GM12878 (cell line): ENCODE measurements at regions not wholly inside any gene's neighbourhood (a gene's known extent, or its start where the extent isn't known, plus 50 kb on each side); places are given as distances from the start of the nearest gene placed in this dataset.

Source experiments
- CHD2 ChIP-seq: IDR thresholded peaks from 2 replicates; pipeline ENCODE4 v1.6.1; 2011; ENCODE audit warnings: low read depth, low read length, improper control_type of control experiment, borderline replicate concordance
- CTCF ChIP-seq, 3 experiments: IDR thresholded peaks in 2 of 3; conservative IDR thresholded peaks in 1 of 3; 2 replicates each; pipeline ENCODE4 v1.5.1; 2011; ENCODE audit warnings: low read depth in 3 of 3, low read length in 3 of 3, mild to moderate bottlenecking in 3 of 3, control low read depth in 2 of 3, moderate library complexity in 2 of 3, inconsistent platforms in 1 of 3, mixed read lengths in 1 of 3; ENCODE audit not compliant: control insufficient read depth in 2 of 3, insufficient read depth in 1 of 3; ENCODE audit errors: extremely low read depth in 1 of 3
- EP300 ChIP-seq, 2 experiments: fragments of 150-350 bp in 1 of 2; IDR thresholded peaks; 2 replicates each; pipeline ENCODE4 v1.6.1; 2011 to 2012; ENCODE audit warnings: low read depth in 2 of 2, low read length in 2 of 2, borderline replicate concordance in 1 of 2, improper control_type of control experiment in 1 of 2, inconsistent platforms in 1 of 2; ENCODE audit not compliant: control insufficient read depth in 1 of 2
- NRF1 ChIP-seq: conservative IDR thresholded peaks from 2 replicates; pipeline ENCODE4 v1.6.1; 2011; ENCODE audit warnings: mild to moderate bottlenecking, low read depth, low read length, improper control_type of control experiment
- PKNOX1 ChIP-seq: fragments of 450-650 bp; IDR thresholded peaks from 2 replicates; pipeline ENCODE4 v1.6.1; 2016; ENCODE audit warnings: mild to moderate bottlenecking
- POLR2A ChIP-seq: IDR thresholded peaks from 2 replicates; pipeline ENCODE4 v1.6.1; 2011; ENCODE audit warnings: low read depth, mild to moderate bottlenecking, low read length
- PRDM15 ChIP-seq: fragments of 450-650 bp; formaldehyde crosslinking; IDR thresholded peaks from 2 replicates; pipeline ENCODE4 v1.4.0; 2020; ENCODE audit warnings: mild to moderate bottlenecking, moderate library complexity
- REST ChIP-seq: IDR thresholded peaks from 2 replicates; pipeline ENCODE4 v1.6.1; 2012; ENCODE audit warnings: mild to moderate bottlenecking, low read depth, low read length
- SUZ12 ChIP-seq: fragments of 200-600 bp; sonication (generic); IDR thresholded peaks from one replicate; pipeline ENCODE4 v1.6.1; 2018; ENCODE audit warnings: antibody characterized with exemption, mild to moderate bottlenecking; ENCODE audit not compliant: unreplicated experiment
- ZNF217 ChIP-seq: fragments of 450-650 bp; IDR thresholded peaks from 2 replicates; pipeline ENCODE4 v1.6.1; 2017; ENCODE audit warnings: antibody characterized with exemption, mild to moderate bottlenecking
- ZNF274 ChIP-seq: IDR thresholded peaks from one replicate; pipeline ENCODE4 v1.8.0; 2011; ENCODE audit not compliant: insufficient read length, insufficient read depth

- no peak for TF ChIP-seq NRF1
- TF ChIP-seq SUZ12 = no peak
- no peak for TF ChIP-seq POLR2A
- no peak for TF ChIP-seq EP300 (IDR thresholded peaks at IDR 0.05; ENCODE audit: borderline replicate concordance in 1 of 2, control insufficient read depth in 1 of 2, low read depth in 2 of 2, low read length in 2 of 2)
- no peak for TF ChIP-seq CTCF (IDR thresholded peaks at IDR 0.05 in 2 of 3, conservative IDR thresholded peaks at IDR 0.05 in 1 of 3; ENCODE audit: control insufficient read depth in 2 of 3, extremely low read depth in 1 of 3, insufficient read depth in 1 of 3, low read depth in 3 of 3, low read length in 3 of 3)
- no peak for TF ChIP-seq REST
- no peak for TF ChIP-seq PKNOX1
- TF ChIP-seq ZNF274 = no peak
- no peak for TF ChIP-seq PRDM15 (CRISPR knock-in tag)
- no peak for TF ChIP-seq CHD2
- TF ChIP-seq ZNF217 = no peak
These were observed 432.3 kb downstream of the RFC3 start for GRCh38 chr13:34250151-34250670.
